Gastroesophageal sphincter (tissue), 4 donors: ENCODE measurements at regions not wholly inside any gene's neighbourhood (a gene's known extent, or its start where the extent isn't known, plus 50 kb on each side); places are given as distances from the start of the nearest gene placed in this dataset.

Experiments used
- ATAC-seq: fragments of 150-250 bp; one replicate; pipeline ENCODE4 v1.9.1; 2016; ENCODE audit warnings: mild to moderate bottlenecking, moderate library complexity
- H3K27ac ChIP-seq, 4 donors: fragments of 200-600 bp; sonication (generic) in 3 of 4; 1 replicate in 3 of 4; 2 replicates in 1 of 4; pipeline ENCODE4 v1.5.1; 2016 to 2019
- H3K27me3 ChIP-seq: fragments of 200-600 bp; sonication (generic); one replicate; pipeline ENCODE4 v1.5.1; 2019
- H3K36me3 ChIP-seq, 2 donors: fragments of 200-600 bp; sonication (generic); one replicate each; pipeline ENCODE4 v1.5.1; 2019; ENCODE audit warnings: control low read depth in 1 of 2
- H3K4me1 ChIP-seq, 3 donors: fragments of 200-600 bp; sonication (generic); 1 replicate in 2 of 3; 2 replicates in 1 of 3; pipeline ENCODE4 v1.5.1; 2016 to 2019; ENCODE audit warnings: control low read depth in 2 of 3
- H3K4me3 ChIP-seq, 2 donors: fragments of 200-600 bp; sonication (generic); one replicate each; pipeline ENCODE4 v1.5.1; 2019; ENCODE audit warnings: mild to moderate bottlenecking in 1 of 2, moderate library complexity in 1 of 2
- H3K9me3 ChIP-seq, 3 donors: fragments of 200-600 bp; sonication (generic); one replicate each; pipeline ENCODE4 v1.5.1; 2017 to 2019; ENCODE audit warnings: control low read depth in 2 of 3
- EP300 ChIP-seq: sonication (generic); formaldehyde crosslinking; IDR thresholded peaks from one replicate; pipeline ENCODE4 v1.6.1; 2017; ENCODE audit warnings: antibody characterized with exemption, mild to moderate bottlenecking
- POLR2A ChIP-seq, 2 donors: fragments of 450-650 bp; IDR thresholded peaks; one replicate each; pipeline ENCODE4 v1.6.1; 2017; ENCODE audit warnings: antibody characterized with exemption in 2 of 2, mild to moderate bottlenecking in 2 of 2, moderate library complexity in 1 of 2
- POLR2AphosphoS5 ChIP-seq: sonication (generic); formaldehyde crosslinking; IDR thresholded peaks from one replicate; pipeline ENCODE4 v1.6.1; 2017; ENCODE audit warnings: antibody characterized with exemption
- WGBS, 2 donors: methylation state at CpG; one replicate each; pipeline ENCODE4 v1.1.5; 2018; ENCODE audit warnings: low coverage in 1 of 2; 5-methylcytosine and 5-hydroxymethylcytosine counted together
- TF ChIP-seq, protein P1 (sequence below), 4 experiments: fragments of 200-600 bp in 2 of 4; fragments of 450-650 bp in 2 of 4; sonication (generic) in 1 of 4; IDR thresholded peaks; one replicate each; pipeline ENCODE4 v1.5.1; 2017 to 2019; ENCODE audit warnings: antibody characterized with exemption in 4 of 4, mild to moderate bottlenecking in 2 of 4, moderate library complexity in 2 of 4

DNA sequence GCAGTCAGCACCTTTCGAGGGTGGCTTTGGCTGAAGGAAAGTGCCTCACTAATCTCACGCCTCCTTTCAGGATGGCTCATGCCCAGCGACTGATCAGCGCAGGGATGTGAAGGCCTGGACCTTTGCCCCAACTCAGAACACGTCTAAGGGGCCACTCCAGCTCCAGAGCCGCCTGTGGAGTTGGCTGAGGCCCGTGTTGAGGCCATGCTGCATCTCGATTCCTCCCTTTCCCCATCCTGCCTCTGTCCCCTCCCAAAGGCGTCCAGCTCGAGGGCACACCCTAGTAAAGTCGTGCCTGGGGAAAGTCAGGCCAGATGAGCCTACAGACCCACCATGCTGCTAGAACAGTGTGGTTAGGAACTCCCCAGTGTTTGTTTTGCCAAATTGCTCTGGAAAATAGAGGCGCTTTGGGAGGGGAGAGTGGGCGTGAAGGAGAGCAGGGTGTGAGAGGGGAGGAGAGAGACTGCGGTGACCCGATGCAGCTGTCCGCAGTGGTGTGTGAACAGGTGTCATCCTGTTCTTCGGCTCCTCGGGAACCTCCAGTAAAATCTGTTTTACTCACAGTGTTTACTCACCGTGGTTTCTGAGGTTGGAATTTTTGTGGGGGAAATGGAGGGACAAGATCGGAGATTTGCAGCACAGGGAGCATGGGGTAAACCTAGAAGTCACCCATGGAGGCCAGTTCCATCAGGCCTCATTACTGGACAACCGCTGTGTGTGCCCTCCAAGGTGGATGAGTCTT lies 85.0 kb upstream of the PMEPA1 start:
- H3K4me1 ChIP-seq: no peaks in the 10 kb centered on the region
- H3K9me3 ChIP-seq: no peaks in the 10 kb centered on the region
- WGBS, 2 donors: 56 to 100% methylated on average over 2 to 8 of the region's 21 CpGs
- no peaks in the 10 kb centered on the region for H3K36me3 ChIP-seq
- no peak overlapping the region for H3K4me3 ChIP-seq
- TF ChIP-seq, protein P1, sequence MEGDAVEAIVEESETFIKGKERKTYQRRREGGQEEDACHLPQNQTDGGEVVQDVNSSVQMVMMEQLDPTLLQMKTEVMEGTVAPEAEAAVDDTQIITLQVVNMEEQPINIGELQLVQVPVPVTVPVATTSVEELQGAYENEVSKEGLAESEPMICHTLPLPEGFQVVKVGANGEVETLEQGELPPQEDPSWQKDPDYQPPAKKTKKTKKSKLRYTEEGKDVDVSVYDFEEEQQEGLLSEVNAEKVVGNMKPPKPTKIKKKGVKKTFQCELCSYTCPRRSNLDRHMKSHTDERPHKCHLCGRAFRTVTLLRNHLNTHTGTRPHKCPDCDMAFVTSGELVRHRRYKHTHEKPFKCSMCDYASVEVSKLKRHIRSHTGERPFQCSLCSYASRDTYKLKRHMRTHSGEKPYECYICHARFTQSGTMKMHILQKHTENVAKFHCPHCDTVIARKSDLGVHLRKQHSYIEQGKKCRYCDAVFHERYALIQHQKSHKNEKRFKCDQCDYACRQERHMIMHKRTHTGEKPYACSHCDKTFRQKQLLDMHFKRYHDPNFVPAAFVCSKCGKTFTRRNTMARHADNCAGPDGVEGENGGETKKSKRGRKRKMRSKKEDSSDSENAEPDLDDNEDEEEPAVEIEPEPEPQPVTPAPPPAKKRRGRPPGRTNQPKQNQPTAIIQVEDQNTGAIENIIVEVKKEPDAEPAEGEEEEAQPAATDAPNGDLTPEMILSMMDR (IDR thresholded peaks at IDR 0.05): no peak
- TF ChIP-seq EP300 (no peak), POLR2AphosphoS5 (no peak), POLR2A (IDR thresholded peaks at IDR 0.05) (no peak)
- H3K27ac ChIP-seq: no peak overlapping the region
- ATAC-seq: no peak
- H3K27me3 ChIP-seq: no peaks in the 10 kb centered on the region

DNA sequence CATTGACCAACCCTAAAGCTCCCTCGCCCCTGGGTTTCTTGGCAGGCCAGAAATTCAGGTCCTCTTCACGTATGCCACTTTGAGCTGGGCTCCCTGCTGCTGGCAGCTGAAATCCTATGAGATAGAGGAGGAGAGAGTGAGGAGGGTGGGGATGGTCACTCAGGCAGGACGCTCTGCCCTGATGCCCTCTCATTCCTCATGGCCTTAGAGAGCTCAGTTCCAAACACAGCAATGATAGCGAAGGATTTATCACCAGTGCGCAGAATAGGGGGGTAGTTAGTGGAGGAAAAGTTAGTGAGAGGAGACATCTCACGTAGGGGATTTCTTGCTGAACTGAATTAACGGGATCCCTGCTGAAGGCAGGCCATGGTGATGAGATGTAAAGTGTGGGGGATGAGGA lies 84.2 kb upstream of the PMEPA1 start:
- no peaks in the 10 kb centered on the region for H3K4me1 ChIP-seq
- H3K9me3 ChIP-seq: no peaks in the 10 kb centered on the region
- H3K36me3 ChIP-seq: no peaks in the 10 kb centered on the region
- ATAC-seq: no peak
- 96 to 100% methylated on average over 2 to 5 of the region's 7 CpGs for WGBS, 2 donors
- TF ChIP-seq POLR2A (IDR thresholded peaks at IDR 0.05): no peak
- TF ChIP-seq, protein P1 (IDR thresholded peaks at IDR 0.05): no peak
- no peak for TF ChIP-seq EP300
- no peak for TF ChIP-seq POLR2AphosphoS5
- H3K4me3 ChIP-seq: no peak overlapping the region
- no peaks in the 10 kb centered on the region for H3K27me3 ChIP-seq
- H3K27ac ChIP-seq: no peak overlapping the region

DNA sequence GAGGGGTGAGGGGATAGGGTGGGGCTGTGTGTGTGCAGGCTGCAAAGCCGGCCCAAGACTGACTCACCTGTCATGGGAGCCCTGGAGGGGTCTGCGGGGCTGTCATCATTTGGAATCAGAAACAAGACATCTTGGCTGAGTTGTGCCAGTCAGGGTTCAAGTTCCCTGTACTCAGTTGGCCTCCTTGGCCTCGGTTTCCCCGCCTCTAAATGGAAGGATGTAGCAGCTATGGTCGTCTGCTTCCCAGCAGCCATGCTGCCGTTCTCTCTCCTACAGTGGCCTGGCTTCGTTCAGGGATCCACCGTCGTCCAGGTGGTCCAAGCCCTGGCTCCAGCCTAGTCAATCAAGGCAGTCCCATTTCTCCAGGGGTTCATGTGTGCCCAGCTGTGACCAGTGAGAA lies 83.6 kb upstream of the PMEPA1 start:
- H3K4me1 ChIP-seq: no peaks in the 10 kb centered on the region
- H3K4me3 ChIP-seq: no peak overlapping the region
- no peaks in the 10 kb centered on the region for H3K27me3 ChIP-seq
- no peaks in the 10 kb centered on the region for H3K36me3 ChIP-seq
- no CpG with 5 or more reads among the region's 9 CpGs for WGBS, 2 donors
- TF ChIP-seq EP300: no peak
- no peak for TF ChIP-seq POLR2AphosphoS5
- TF ChIP-seq, protein P1 (IDR thresholded peaks at IDR 0.05): no peak
- no peaks in the 10 kb centered on the region for H3K9me3 ChIP-seq
- ATAC-seq: no peak
- no peak overlapping the region for H3K27ac ChIP-seq

DNA sequence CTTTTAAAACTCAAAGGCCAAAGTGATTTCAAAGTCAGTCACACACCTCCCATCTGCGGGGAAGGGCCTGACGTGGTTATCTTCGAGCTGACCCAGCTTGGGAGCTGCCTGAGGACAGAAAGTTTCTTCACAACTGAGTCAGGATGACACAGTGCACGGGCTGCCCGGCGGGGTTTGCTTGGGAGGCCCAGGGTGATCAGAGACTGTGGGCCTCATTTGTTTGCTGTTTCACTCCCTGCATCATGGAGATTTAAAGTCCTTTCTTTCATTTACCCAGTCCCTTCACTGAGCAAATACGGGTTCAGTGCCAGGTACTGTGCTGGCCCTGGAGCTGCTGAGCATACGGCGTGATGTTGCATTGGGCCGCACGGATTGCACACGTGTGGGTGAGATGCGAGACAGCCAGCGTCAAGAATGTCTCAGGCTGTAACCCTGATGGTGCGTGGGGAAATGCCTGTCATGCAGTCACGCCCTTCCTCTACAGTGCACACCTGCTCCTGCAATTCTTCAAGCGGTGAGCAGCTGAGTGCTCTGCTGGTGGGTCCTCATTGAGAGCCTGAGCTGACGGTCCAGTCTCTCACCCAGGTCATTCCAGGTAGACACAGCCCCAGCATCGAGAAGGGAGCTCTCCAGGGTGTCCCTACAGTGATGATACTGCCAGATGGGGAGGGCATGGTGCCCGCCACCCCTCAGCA lies 82.7 kb upstream of the PMEPA1 start:
- Histone ChIP-seq H3K36me3 (no peaks in the 10 kb centered on the region), H3K4me3 (no peak overlapping the region), H3K27me3 (no peaks in the 10 kb centered on the region), H3K9me3 (no peaks in the 10 kb centered on the region), H3K4me1 (no peaks in the 10 kb centered on the region), H3K27ac (no peak overlapping the region)
- TF ChIP-seq POLR2A (IDR thresholded peaks at IDR 0.05) (no peak), EP300 (no peak), POLR2AphosphoS5 (no peak)
- TF ChIP-seq, protein P1 (IDR thresholded peaks at IDR 0.05): no peak
- 81 to 85% methylated on average over 3 to 9 of the region's 20 CpGs for WGBS, 2 donors
- no peak for ATAC-seq

DNA sequence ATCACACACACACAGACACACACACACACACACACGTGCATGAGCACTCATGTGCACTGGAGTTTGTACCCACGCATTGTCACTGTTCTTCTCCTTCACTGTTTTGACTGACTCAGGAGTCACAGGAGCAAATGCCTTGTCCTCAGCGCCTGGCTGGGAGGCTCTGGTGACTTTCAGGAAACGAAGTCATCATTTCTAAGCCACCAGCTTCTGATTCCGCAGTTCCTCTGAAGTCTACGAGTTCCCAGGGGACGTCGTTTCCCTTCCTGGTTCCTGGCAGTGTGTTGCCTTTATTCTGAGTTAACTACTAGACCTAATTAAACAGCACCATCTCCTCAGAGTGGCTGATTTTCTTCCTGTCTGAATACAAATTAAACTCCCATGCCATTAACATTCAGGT lies 82.2 kb upstream of the PMEPA1 start:
- TF ChIP-seq POLR2A (IDR thresholded peaks at IDR 0.05): no peak
- TF ChIP-seq POLR2AphosphoS5: no peak
- TF ChIP-seq, protein P1 (IDR thresholded peaks at IDR 0.05): no peak
- TF ChIP-seq EP300: no peak
- Histone ChIP-seq H3K36me3 (no peaks in the 10 kb centered on the region), H3K9me3 (no peaks in the 10 kb centered on the region), H3K27ac (no peak overlapping the region), H3K4me1 (no peaks in the 10 kb centered on the region), H3K4me3 (no peak overlapping the region), H3K27me3 (no peaks in the 10 kb centered on the region)
- ATAC-seq: no peak
- 58 to 71% methylated on average over 4 to 6 of the region's 8 CpGs for WGBS, 2 donors
